ENCODE measurements at regions not wholly inside any gene's neighbourhood (a gene's known extent, or its start where the extent isn't known, plus 50 kb on each side); places are given as distances from the start of the nearest gene placed in this dataset.

- Histone ChIP-seq H3K27ac (ENCODE audit: low read depth, low read length) (no peak overlapping the region), H3K27me3 (ENCODE audit: control insufficient read depth, insufficient read depth, low read length) (no peaks in the 10 kb centered on the region), H3K4me3 (ENCODE audit: low read depth, low read length) (no peak overlapping the region), H3K9me3 (ENCODE audit: control insufficient read depth, insufficient read depth, low read length) (no peaks in the 10 kb centered on the region)
- POLR2A ChIA-PET: no interaction called here
- no peak for DNase-seq (ENCODE audit: low read depth, low spot score)
- CTCF ChIA-PET: interaction anchor here (1.0 to 10.3 kb wide), 3 partner anchors 160 to 499 kb away, joined by 3 to 236 read pairs (median 174); partner anchors contain the start of gene IL6
- TF ChIP-seq CTCF (IDR thresholded peaks at IDR 0.05; ENCODE audit: low read depth, low read length): no peak
These were observed 57.2 kb upstream of the STEAP1B start for GRCh38 chr7:22557167-22557566.

- Histone ChIP-seq H3K4me3 (ENCODE audit: low read depth, low read length) (no peak overlapping the region), H3K27ac (ENCODE audit: low read depth, low read length) (no peak overlapping the region), H3K27me3 (ENCODE audit: control insufficient read depth, insufficient read depth, low read length) (no peaks in the 10 kb centered on the region), H3K9me3 (ENCODE audit: control insufficient read depth, insufficient read depth, low read length) (no peaks in the 10 kb centered on the region)
- ChIA-PET CTCF (interaction anchor here (3.6 kb wide), 1 partner anchor 500 kb away, joined by 16 read pairs; no protein-coding TSS in a partner anchor), POLR2A (interaction anchor here (0.6 kb wide), 1 partner anchor 236 kb away, joined by 6 read pairs; no protein-coding TSS in a partner anchor)
- TF ChIP-seq CTCF (IDR thresholded peaks at IDR 0.05; ENCODE audit: low read depth, low read length): no peak
- no peak for DNase-seq (ENCODE audit: low read depth, low spot score)
These were observed 55.5 kb upstream of the STEAP1B start for GRCh38 chr7:22555476-22555875.

GRCh38 chr7:22554184-22554583 lies 54.2 kb upstream of the STEAP1B start:
- H3K27me3 ChIP-seq (ENCODE audit: control insufficient read depth, insufficient read depth, low read length): peaks cover 6% of the 10 kb centered on the region
- DNase-seq (ENCODE audit: low read depth, low spot score): no peak
- CTCF ChIA-PET: interaction anchor here (1.5 to 3.6 kb wide), 2 partner anchors 444 to 501 kb away, joined by 4 to 16 read pairs; no protein-coding TSS in a partner anchor
- TF ChIP-seq CTCF (IDR thresholded peaks at IDR 0.05; ENCODE audit: low read depth, low read length): no peak
- no peak overlapping the region for H3K4me3 ChIP-seq (ENCODE audit: low read depth, low read length)
- no peaks in the 10 kb centered on the region for H3K9me3 ChIP-seq (ENCODE audit: control insufficient read depth, insufficient read depth, low read length)
- H3K27ac ChIP-seq (ENCODE audit: low read depth, low read length): no peak overlapping the region
- POLR2A ChIA-PET: interaction anchor here (0.8 kb wide), 1 partner anchor 268 kb away, joined by 3 read pairs; no protein-coding TSS in a partner anchor

GRCh38 chr7:22551768-22552513 lies 52.0 kb upstream of the STEAP1B start:
- POLR2A ChIA-PET: no interaction called here
- Histone ChIP-seq H3K27ac (ENCODE audit: low read depth, low read length) (no peak overlapping the region), H3K27me3 (ENCODE audit: control insufficient read depth, insufficient read depth, low read length) (peaks cover 10% of the 10 kb centered on the region), H3K4me3 (ENCODE audit: low read depth, low read length) (no peak overlapping the region), H3K9me3 (ENCODE audit: control insufficient read depth, insufficient read depth, low read length) (no peaks in the 10 kb centered on the region)
- DNase-seq (ENCODE audit: low read depth, low spot score): no peak
- CTCF ChIA-PET: interaction anchor here (1.0 to 3.6 kb wide), 2 partner anchors 503 to 504 kb away, joined by 3 to 16 read pairs; no protein-coding TSS in a partner anchor
- TF ChIP-seq CTCF (IDR thresholded peaks at IDR 0.05; ENCODE audit: low read depth, low read length): no peak

GRCh38 chr7:22550514-22551030 lies 50.6 kb upstream of the STEAP1B start:
- DNase-seq (ENCODE audit: low read depth, low spot score): no peak
- Histone ChIP-seq H3K4me3 (ENCODE audit: low read depth, low read length) (no peak overlapping the region), H3K9me3 (ENCODE audit: control insufficient read depth, insufficient read depth, low read length) (no peaks in the 10 kb centered on the region), H3K27ac (ENCODE audit: low read depth, low read length) (no peak overlapping the region), H3K27me3 (ENCODE audit: control insufficient read depth, insufficient read depth, low read length) (peaks cover 16% of the 10 kb centered on the region)
- TF ChIP-seq CTCF (IDR thresholded peaks at IDR 0.05; ENCODE audit: low read depth, low read length): no peak
- CTCF ChIA-PET: interaction anchor here (1.0 kb wide), 1 partner anchor 505 kb away, joined by 3 read pairs; no protein-coding TSS in a partner anchor
- POLR2A ChIA-PET: no interaction called here

All from AG04450 (cell line).